ENCODE measurements at regions not wholly inside any gene's neighbourhood (a gene's known extent, or its start where the extent isn't known, plus 50 kb on each side); places are given as distances from the start of the nearest gene placed in this dataset.

DNA sequence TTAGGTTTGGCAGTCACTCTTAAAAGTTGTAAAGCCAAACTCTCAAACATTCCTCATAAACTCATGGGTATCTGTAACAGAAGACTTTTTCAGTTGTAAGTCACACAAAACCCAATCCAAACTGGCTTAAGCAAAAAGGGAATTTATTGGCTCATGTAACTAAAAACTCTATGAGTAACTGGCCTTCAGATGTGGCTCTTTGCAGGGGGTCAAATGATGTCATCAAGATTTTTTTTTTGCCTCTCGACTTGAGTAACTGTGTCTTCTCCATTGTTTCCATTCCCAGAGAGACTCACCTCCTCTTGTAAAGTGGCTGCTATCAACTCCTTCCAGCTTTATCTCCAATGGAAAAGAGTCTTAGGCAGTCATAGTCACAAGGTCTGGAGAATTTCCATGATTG is 645.0 kb downstream of the DHX35 start:
- intact Hi-C loops (cut with micrococcal nuclease): no loop called here
- Histone ChIP-seq H3K79me2 (ENCODE audit: control insufficient read depth, insufficient read depth, low read length) (no peaks in the 10 kb centered on the region), H3K27ac (ENCODE audit: insufficient read depth, low read depth, low read length) (no peak overlapping the region), H2AFZ (ENCODE audit: low read depth, low read length) (no peak overlapping the region), H3K4me1 (ENCODE audit: control insufficient read depth, extremely low read depth, insufficient read depth, low read length) (no peaks in the 10 kb centered on the region), H3K4me2 (ENCODE audit: insufficient read depth, low read length) (no peak overlapping the region), H4K20me1 (replicated peaks; ENCODE audit: control insufficient read depth, extremely low read depth, insufficient read depth, low read length) (no peaks in the 10 kb centered on the region), H3K9me1 (replicated peaks; ENCODE audit: control insufficient read depth, extremely low read depth, insufficient read depth, low read length) (no peaks in the 10 kb centered on the region), H3K9ac (replicated peaks; ENCODE audit: extremely low read depth, insufficient read depth, low read length) (no peak overlapping the region), H3K4me3 (replicated peaks in 1 of 3; ENCODE audit: insufficient read depth in 1 of 3, low read depth in 1 of 3, low read length in 3 of 3) (no peak overlapping the region), H3K9me3 (replicated peaks; ENCODE audit: control insufficient read depth, insufficient read depth, low read length) (no peaks in the 10 kb centered on the region), H3K27me3 (ENCODE audit: control insufficient read depth in 2 of 2, insufficient read depth in 2 of 2, low read length in 2 of 2) (no peaks in the 10 kb centered on the region), H3K36me3 (ENCODE audit: control insufficient read depth in 2 of 2, extremely low read depth in 1 of 2, insufficient read depth in 2 of 2, low read length in 2 of 2) (no peaks in the 10 kb centered on the region)
- CTCF ChIA-PET: no interaction called here
- dilution Hi-C loops (cut with MboI; ENCODE audit: extremely low pct_ligation_motif_present, low sequenced_read_pairs): no loop called here
- POLR2A ChIA-PET: no interaction called here
- no peak for DNase-seq (ENCODE audit: low read depth, low spot score)
- BruUV-seq (replicated peaks): no TSS peak
- FAIRE-seq: no peak
- no peak for TF ChIP-seq GATA2 (IDR thresholded peaks at IDR 0.05; ENCODE audit: insufficient read depth, insufficient read length, low read depth, low read length)
- TF ChIP-seq JUN (IDR thresholded peaks at IDR 0.05; ENCODE audit: borderline replicate concordance, insufficient read depth, insufficient read length, low read depth): no peak
- TF ChIP-seq FOS (IDR thresholded peaks at IDR 0.05; ENCODE audit: borderline replicate concordance, insufficient read depth, low read length): no peak
- TF ChIP-seq EZH2 (IDR thresholded peaks at IDR 0.05; ENCODE audit: borderline replicate concordance, low read depth, low read length, severe bottlenecking): no peak
- TF ChIP-seq, protein P1, sequence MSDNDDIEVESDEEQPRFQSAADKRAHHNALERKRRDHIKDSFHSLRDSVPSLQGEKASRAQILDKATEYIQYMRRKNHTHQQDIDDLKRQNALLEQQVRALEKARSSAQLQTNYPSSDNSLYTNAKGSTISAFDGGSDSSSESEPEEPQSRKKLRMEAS (IDR thresholded peaks at IDR 0.05; ENCODE audit: insufficient read depth, insufficient read length): no peak
- no peak for TF ChIP-seq POLR2A (IDR thresholded peaks at IDR 0.05; ENCODE audit: low read depth, low read length)
- no peak for TF ChIP-seq MYC (IDR thresholded peaks at IDR 0.05; ENCODE audit: low read depth, low read length)
- TF ChIP-seq, protein P2, sequence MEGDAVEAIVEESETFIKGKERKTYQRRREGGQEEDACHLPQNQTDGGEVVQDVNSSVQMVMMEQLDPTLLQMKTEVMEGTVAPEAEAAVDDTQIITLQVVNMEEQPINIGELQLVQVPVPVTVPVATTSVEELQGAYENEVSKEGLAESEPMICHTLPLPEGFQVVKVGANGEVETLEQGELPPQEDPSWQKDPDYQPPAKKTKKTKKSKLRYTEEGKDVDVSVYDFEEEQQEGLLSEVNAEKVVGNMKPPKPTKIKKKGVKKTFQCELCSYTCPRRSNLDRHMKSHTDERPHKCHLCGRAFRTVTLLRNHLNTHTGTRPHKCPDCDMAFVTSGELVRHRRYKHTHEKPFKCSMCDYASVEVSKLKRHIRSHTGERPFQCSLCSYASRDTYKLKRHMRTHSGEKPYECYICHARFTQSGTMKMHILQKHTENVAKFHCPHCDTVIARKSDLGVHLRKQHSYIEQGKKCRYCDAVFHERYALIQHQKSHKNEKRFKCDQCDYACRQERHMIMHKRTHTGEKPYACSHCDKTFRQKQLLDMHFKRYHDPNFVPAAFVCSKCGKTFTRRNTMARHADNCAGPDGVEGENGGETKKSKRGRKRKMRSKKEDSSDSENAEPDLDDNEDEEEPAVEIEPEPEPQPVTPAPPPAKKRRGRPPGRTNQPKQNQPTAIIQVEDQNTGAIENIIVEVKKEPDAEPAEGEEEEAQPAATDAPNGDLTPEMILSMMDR (IDR thresholded peaks at IDR 0.05; ENCODE audit: extremely low read depth in 1 of 2, insufficient read depth in 1 of 2, low read depth in 1 of 2, low read length in 2 of 2): no peak
- TF ChIP-seq POLR2AphosphoS5 (IDR thresholded peaks at IDR 0.05; ENCODE audit: insufficient read depth, low read depth, low read length): no peak
